ENCODE measurements at regions not wholly inside any gene's neighbourhood (a gene's known extent, or its start where the extent isn't known, plus 50 kb on each side); places are given as distances from the start of the nearest gene placed in this dataset.

GRCh38 chr6:94645191-94645590 lies 932.1 kb upstream of the MANEA start:
- TF ChIP-seq EZH2 (IDR thresholded peaks at IDR 0.05; ENCODE audit: insufficient read depth, low read length) (no peak), CTCF (IDR thresholded peaks at IDR 0.05; ENCODE audit: insufficient read depth, low read depth, low read length) (no peak)

Measured in astrocyte (in vitro differentiated cells and primary cell).